ENCODE measurements at regions not wholly inside any gene's neighbourhood (a gene's known extent, or its start where the extent isn't known, plus 50 kb on each side); places are given as distances from the start of the nearest gene placed in this dataset.

GRCh38 chr2:198214114-198214596 lies 409.8 kb downstream of the PLCL1 start:
- Mint-ChIP-seq H3K27me3 (no peaks in the 10 kb centered on the region), H3K9me3 (ENCODE audit: insufficient read depth) (no peaks in the 10 kb centered on the region), H3K4me3 (no peak overlapping the region), H3K4me1 (no peaks in the 10 kb centered on the region), H3K27ac (no peak overlapping the region)
- Histone ChIP-seq H3K27me3 (replicated peaks in 1 of 4; ENCODE audit: control extremely low read depth in 1 of 4, control insufficient read depth in 3 of 4, insufficient read depth in 4 of 4, low read length in 3 of 4) (no peaks in the 10 kb centered on the region), H3K4me2 (replicated peaks; ENCODE audit: low read depth, low read length, poor library complexity, severe bottlenecking) (no peak overlapping the region), H3K79me2 (ENCODE audit: control insufficient read depth, insufficient read depth, low read length) (no peaks in the 10 kb centered on the region), H3K4me1 (ENCODE audit: control insufficient read depth in 2 of 2, insufficient read depth in 2 of 2, low read length in 2 of 2) (no peaks in the 10 kb centered on the region), H3K4me3 (ENCODE audit: control extremely low read depth in 1 of 5, extremely low read depth in 1 of 5, insufficient read depth in 1 of 5, low read depth in 2 of 5, low read length in 4 of 5) (no peak overlapping the region), H3K9me3 (ENCODE audit: control extremely low read depth in 1 of 3, control insufficient read depth in 2 of 3, insufficient read depth in 1 of 3, low read length in 2 of 3) (no peaks in the 10 kb centered on the region), H4K20me1 (ENCODE audit: control insufficient read depth, insufficient read depth, low read length, poor library complexity, severe bottlenecking) (no peaks in the 10 kb centered on the region), H3K36me3 (replicated peaks in 1 of 2; ENCODE audit: control extremely low read depth in 1 of 2, control insufficient read depth in 1 of 2, extremely low read depth in 1 of 2, insufficient read depth in 2 of 2, low read length in 1 of 2) (no peaks in the 10 kb centered on the region), H2AFZ (ENCODE audit: insufficient read depth, low read depth, low read length, poor library complexity, severe bottlenecking) (no peak overlapping the region), H3K27ac (ENCODE audit: low read length in 2 of 2) (no peak overlapping the region), H3K9ac (ENCODE audit: low read length) (no peak overlapping the region)
- WGBS (ENCODE audit: insufficient coverage), result 100% methylated on average over 2 of the region's 5 CpGs
- ATAC-seq (ENCODE audit: low read depth), result no peak
- intact Hi-C loops (cut with micrococcal nuclease), result no loop called here
- ChIA-PET POLR2A (no interaction called here), CTCF (no interaction called here)
- no peak for DNase-seq
- TF ChIP-seq EZH2 (IDR thresholded peaks at IDR 0.05; ENCODE audit: borderline replicate concordance, insufficient read depth, low read depth, low read length, poor library complexity, severe bottlenecking), result no peak
- TF ChIP-seq CTCF (IDR thresholded peaks at IDR 0.05), result no peak

GRCh38 chr2:198213253-198213652 lies 408.9 kb downstream of the PLCL1 start:
- 60% methylated on average over 1 of the region's 1 CpG for WGBS (ENCODE audit: insufficient coverage)
- Histone ChIP-seq H3K4me2 (replicated peaks; ENCODE audit: low read depth, low read length, poor library complexity, severe bottlenecking) (no peak overlapping the region), H4K20me1 (ENCODE audit: control insufficient read depth, insufficient read depth, low read length, poor library complexity, severe bottlenecking) (no peaks in the 10 kb centered on the region), H3K9ac (ENCODE audit: low read length) (no peak overlapping the region), H3K9me3 (ENCODE audit: control extremely low read depth in 1 of 3, control insufficient read depth in 2 of 3, insufficient read depth in 1 of 3, low read length in 2 of 3) (no peaks in the 10 kb centered on the region), H2AFZ (ENCODE audit: insufficient read depth, low read depth, low read length, poor library complexity, severe bottlenecking) (no peak overlapping the region), H3K4me1 (ENCODE audit: control insufficient read depth in 2 of 2, insufficient read depth in 2 of 2, low read length in 2 of 2) (no peaks in the 10 kb centered on the region), H3K4me3 (ENCODE audit: control extremely low read depth in 1 of 5, extremely low read depth in 1 of 5, insufficient read depth in 1 of 5, low read depth in 2 of 5, low read length in 4 of 5) (no peak overlapping the region), H3K27me3 (replicated peaks in 1 of 4; ENCODE audit: control extremely low read depth in 1 of 4, control insufficient read depth in 3 of 4, insufficient read depth in 4 of 4, low read length in 3 of 4) (no peaks in the 10 kb centered on the region), H3K79me2 (ENCODE audit: control insufficient read depth, insufficient read depth, low read length) (no peaks in the 10 kb centered on the region), H3K36me3 (replicated peaks in 1 of 2; ENCODE audit: control extremely low read depth in 1 of 2, control insufficient read depth in 1 of 2, extremely low read depth in 1 of 2, insufficient read depth in 2 of 2, low read length in 1 of 2) (no peaks in the 10 kb centered on the region), H3K27ac (ENCODE audit: low read length in 2 of 2) (no peak overlapping the region)
- H3K27ac Mint-ChIP-seq, result no peak overlapping the region
- ChIA-PET CTCF (no interaction called here), POLR2A (no interaction called here)
- H3K4me3 Mint-ChIP-seq, result no peak overlapping the region
- DNase-seq, result no peak
- H3K9me3 Mint-ChIP-seq (ENCODE audit: insufficient read depth), result no peaks in the 10 kb centered on the region
- no peaks in the 10 kb centered on the region for H3K27me3 Mint-ChIP-seq
- TF ChIP-seq CTCF (IDR thresholded peaks at IDR 0.05) (no peak), EZH2 (IDR thresholded peaks at IDR 0.05; ENCODE audit: borderline replicate concordance, insufficient read depth, low read depth, low read length, poor library complexity, severe bottlenecking) (no peak)
- intact Hi-C loops (cut with micrococcal nuclease), result no loop called here
- H3K4me1 Mint-ChIP-seq, result no peaks in the 10 kb centered on the region
- no peak for ATAC-seq (ENCODE audit: low read depth)
